ENCODE measurements at regions not wholly inside any gene's neighbourhood (a gene's known extent, or its start where the extent isn't known, plus 50 kb on each side); places are given as distances from the start of the nearest gene placed in this dataset.

DNA sequence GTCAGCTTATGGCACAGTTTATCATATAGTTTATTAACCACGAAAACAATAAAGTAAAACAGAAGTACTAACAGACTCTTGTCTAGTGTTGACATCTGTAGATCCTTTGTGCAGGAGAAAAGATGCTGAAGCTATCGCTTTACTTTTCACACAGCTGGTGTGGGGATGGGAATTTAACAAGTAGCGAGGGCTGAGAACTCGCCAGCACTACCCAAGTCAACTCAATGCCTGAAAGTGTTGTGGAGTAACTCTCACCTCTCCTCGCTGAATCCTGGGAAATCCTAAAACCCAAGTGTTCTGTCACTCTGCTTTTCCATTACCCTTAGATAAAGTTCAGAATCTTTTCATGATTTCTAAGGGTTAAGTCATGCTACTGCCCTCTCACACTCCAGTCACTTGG, 264.2 kb downstream of the BMP4 start:
- TF ChIP-seq, protein P1, sequence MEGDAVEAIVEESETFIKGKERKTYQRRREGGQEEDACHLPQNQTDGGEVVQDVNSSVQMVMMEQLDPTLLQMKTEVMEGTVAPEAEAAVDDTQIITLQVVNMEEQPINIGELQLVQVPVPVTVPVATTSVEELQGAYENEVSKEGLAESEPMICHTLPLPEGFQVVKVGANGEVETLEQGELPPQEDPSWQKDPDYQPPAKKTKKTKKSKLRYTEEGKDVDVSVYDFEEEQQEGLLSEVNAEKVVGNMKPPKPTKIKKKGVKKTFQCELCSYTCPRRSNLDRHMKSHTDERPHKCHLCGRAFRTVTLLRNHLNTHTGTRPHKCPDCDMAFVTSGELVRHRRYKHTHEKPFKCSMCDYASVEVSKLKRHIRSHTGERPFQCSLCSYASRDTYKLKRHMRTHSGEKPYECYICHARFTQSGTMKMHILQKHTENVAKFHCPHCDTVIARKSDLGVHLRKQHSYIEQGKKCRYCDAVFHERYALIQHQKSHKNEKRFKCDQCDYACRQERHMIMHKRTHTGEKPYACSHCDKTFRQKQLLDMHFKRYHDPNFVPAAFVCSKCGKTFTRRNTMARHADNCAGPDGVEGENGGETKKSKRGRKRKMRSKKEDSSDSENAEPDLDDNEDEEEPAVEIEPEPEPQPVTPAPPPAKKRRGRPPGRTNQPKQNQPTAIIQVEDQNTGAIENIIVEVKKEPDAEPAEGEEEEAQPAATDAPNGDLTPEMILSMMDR (IDR thresholded peaks at IDR 0.05), result no peak
- no peak for TF ChIP-seq POLR2A (IDR thresholded peaks at IDR 0.05)
